A673 (cell line): ENCODE measurements at regions not wholly inside any gene's neighbourhood (a gene's known extent, or its start where the extent isn't known, plus 50 kb on each side); places are given as distances from the start of the nearest gene placed in this dataset.

ENCODE experiments used
- BruUV-seq: library from RNA; stranded (reverse); fragments of 400-500 nt; replicated peaks from 2 replicates; lab custom pipeline; 2021; lab: Mats Ljungman, UMichigan
- CTCF ChIA-PET: fragments of 300-600 bp; sonication (Branson Sonifier 250); formaldehyde crosslinking; loops from one replicate; lab custom pipeline; 2022; ENCODE audit warnings: antibody characterized with exemption; lab: Charles Lee
- POLR2A ChIA-PET: fragments of 300-600 bp; sonication (Branson Sonifier 250); formaldehyde crosslinking; loops from one replicate; lab custom pipeline; 2022; ENCODE audit warnings: antibody characterized with exemption; ENCODE audit not compliant: low non-redundant PET; lab: Charles Lee
- DNase-seq: peaks from one replicate; pipeline ENCODE4 v3.0.0-alpha.2; 2015; ENCODE audit warnings: low spot score
- H3K27ac ChIP-seq: fragments of 200-600 bp; sonication (generic); 2 replicates; pipeline ENCODE4 v1.5.1; 2016; ENCODE audit warnings: mixed run types, low read depth, mild to moderate bottlenecking, mixed read lengths, antibody characterized with exemption, low read length; ENCODE audit not compliant: poor library complexity, severe bottlenecking
- H3K27me3 ChIP-seq: fragments of 200-600 bp; sonication (generic); replicated peaks from 2 replicates; pipeline ENCODE4 v1.6.1; 2017; ENCODE audit warnings: mixed run types, low read depth, mild to moderate bottlenecking, mixed read lengths, antibody characterized with exemption, low read length; ENCODE audit not compliant: insufficient read depth, poor library complexity
- H3K36me3 ChIP-seq: fragments of 200-600 bp; sonication (generic); 2 replicates; pipeline ENCODE4 v1.6.1; 2016; ENCODE audit warnings: mixed run types, mild to moderate bottlenecking, mixed read lengths, antibody characterized with exemption, low read length; ENCODE audit not compliant: insufficient read depth, poor library complexity, severe bottlenecking
- H3K4me1 ChIP-seq: fragments of 200-600 bp; sonication (generic); 2 replicates; pipeline ENCODE4 v1.6.1; 2017; ENCODE audit warnings: mixed run types, mild to moderate bottlenecking, mixed read lengths, antibody characterized with exemption, low read length; ENCODE audit not compliant: insufficient read depth, poor library complexity, severe bottlenecking
- H3K4me3 ChIP-seq: fragments of 200-600 bp; sonication (generic); 2 replicates; pipeline ENCODE4 v1.5.1; 2016; ENCODE audit warnings: low read depth, mixed run types, mild to moderate bottlenecking, mixed read lengths, low read length; ENCODE audit not compliant: poor library complexity, severe bottlenecking
- H3K9me3 ChIP-seq: fragments of 200-600 bp; sonication (generic); 2 replicates; pipeline ENCODE4 v1.6.1; 2016; ENCODE audit warnings: mixed run types, low read depth, mild to moderate bottlenecking, mixed read lengths, antibody characterized with exemption, low read length; ENCODE audit not compliant: poor library complexity, severe bottlenecking
- EZH2 ChIP-seq: fragments of 200-600 bp; sonication (generic); IDR thresholded peaks from 2 replicates; pipeline ENCODE4 v1.6.1; 2017; ENCODE audit warnings: borderline replicate concordance, low read depth, mild to moderate bottlenecking, mixed read lengths, antibody characterized with exemption, low read length; ENCODE audit not compliant: poor library complexity, severe bottlenecking
- intact Hi-C: fragments of 100-400 bp; cut with micrococcal nuclease; formaldehyde crosslinking; loops from one replicate; pipeline ENCODE4 v1.10.0; 2022; ENCODE audit not compliant: unreplicated experiment
- TF ChIP-seq, protein P1 (sequence below): fragments of 300-800, 200-600 bp; sonication (generic); conservative IDR thresholded peaks from 2 replicates; pipeline ENCODE4 v1.5.1; 2017; ENCODE audit warnings: low read depth, mild to moderate bottlenecking, antibody characterized with exemption, low read length, moderate library complexity, mixed read lengths

GRCh38 chr1:30329263-30329753, 394.1 kb downstream of the MATN1 start:
- ChIA-PET POLR2A (no interaction called here), CTCF (no interaction called here)
- no peaks in the 10 kb centered on the region for H3K4me1 ChIP-seq

GRCh38 chr1:30328401-30329262, 394.8 kb downstream of the MATN1 start:
- no peak overlapping the region for H3K27ac ChIP-seq
- H3K27me3 ChIP-seq: no peaks in the 10 kb centered on the region
- ChIA-PET CTCF (no interaction called here), POLR2A (no interaction called here)
- no peaks in the 10 kb centered on the region for H3K4me1 ChIP-seq
- no peak for TF ChIP-seq EZH2
- TF ChIP-seq, protein P1, sequence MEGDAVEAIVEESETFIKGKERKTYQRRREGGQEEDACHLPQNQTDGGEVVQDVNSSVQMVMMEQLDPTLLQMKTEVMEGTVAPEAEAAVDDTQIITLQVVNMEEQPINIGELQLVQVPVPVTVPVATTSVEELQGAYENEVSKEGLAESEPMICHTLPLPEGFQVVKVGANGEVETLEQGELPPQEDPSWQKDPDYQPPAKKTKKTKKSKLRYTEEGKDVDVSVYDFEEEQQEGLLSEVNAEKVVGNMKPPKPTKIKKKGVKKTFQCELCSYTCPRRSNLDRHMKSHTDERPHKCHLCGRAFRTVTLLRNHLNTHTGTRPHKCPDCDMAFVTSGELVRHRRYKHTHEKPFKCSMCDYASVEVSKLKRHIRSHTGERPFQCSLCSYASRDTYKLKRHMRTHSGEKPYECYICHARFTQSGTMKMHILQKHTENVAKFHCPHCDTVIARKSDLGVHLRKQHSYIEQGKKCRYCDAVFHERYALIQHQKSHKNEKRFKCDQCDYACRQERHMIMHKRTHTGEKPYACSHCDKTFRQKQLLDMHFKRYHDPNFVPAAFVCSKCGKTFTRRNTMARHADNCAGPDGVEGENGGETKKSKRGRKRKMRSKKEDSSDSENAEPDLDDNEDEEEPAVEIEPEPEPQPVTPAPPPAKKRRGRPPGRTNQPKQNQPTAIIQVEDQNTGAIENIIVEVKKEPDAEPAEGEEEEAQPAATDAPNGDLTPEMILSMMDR: no peak
- no peak overlapping the region for H3K4me3 ChIP-seq
- no peaks in the 10 kb centered on the region for H3K9me3 ChIP-seq
- intact Hi-C loops: no loop called here
- H3K36me3 ChIP-seq: no peaks in the 10 kb centered on the region
- no peak for DNase-seq
- BruUV-seq: no TSS peak

More at GRCh38 chr1:30329263-30329753, 394.1 kb downstream of the MATN1 start:
- TF ChIP-seq, protein P1: no peak
- no peak for TF ChIP-seq EZH2
- intact Hi-C loops: no loop called here
- no TSS peak for BruUV-seq
- DNase-seq: no peak
- no peak overlapping the region for H3K4me3 ChIP-seq
- H3K27me3 ChIP-seq: no peaks in the 10 kb centered on the region
- H3K27ac ChIP-seq: no peak overlapping the region
- no peaks in the 10 kb centered on the region for H3K9me3 ChIP-seq
- H3K36me3 ChIP-seq: no peaks in the 10 kb centered on the region

GRCh38 chr1:30328100-30328370, 395.4 kb downstream of the MATN1 start:
- TF ChIP-seq, protein P1: no peak
- TF ChIP-seq EZH2: no peak
- no peaks in the 10 kb centered on the region for H3K9me3 ChIP-seq
- H3K4me1 ChIP-seq: no peaks in the 10 kb centered on the region
- H3K36me3 ChIP-seq: no peaks in the 10 kb centered on the region
- H3K27me3 ChIP-seq: no peaks in the 10 kb centered on the region
- no peak overlapping the region for H3K27ac ChIP-seq
- no peak overlapping the region for H3K4me3 ChIP-seq
- ChIA-PET POLR2A (no interaction called here), CTCF (no interaction called here)
- BruUV-seq: no TSS peak
- intact Hi-C loops: no loop called here
- DNase-seq: no peak
